Lower lobe of right lung (tissue), 2 donors: ENCODE measurements at regions not wholly inside any gene's neighbourhood (a gene's known extent, or its start where the extent isn't known, plus 50 kb on each side); places are given as distances from the start of the nearest gene placed in this dataset.

Experiments
- ATAC-seq, 2 donors: fragments of 200-7000 bp; cut with Tn5 transposase; one replicate each; pipeline ENCODE4 v1.9.1; 2020 to 2022; ENCODE audit warnings: mild to moderate bottlenecking in 2 of 2, moderate library complexity in 2 of 2
- DNase-seq: peaks from one replicate; pipeline ENCODE4 v3.0.0-alpha.2; 2020
- H3K27ac ChIP-seq: fragments of 200-600 bp; one replicate; pipeline ENCODE4 v1.8.0; 2022
- H3K27me3 ChIP-seq: fragments of 200-600 bp; one replicate; pipeline ENCODE4 v1.8.0; 2022; ENCODE audit warnings: low read depth
- H3K36me3 ChIP-seq: fragments of 200-600 bp; one replicate; pipeline ENCODE4 v1.8.0; 2022; ENCODE audit warnings: mild to moderate bottlenecking
- H3K4me1 ChIP-seq: fragments of 200-600 bp; one replicate; pipeline ENCODE4 v1.8.0; 2022
- H3K4me3 ChIP-seq: fragments of 200-600 bp; one replicate; pipeline ENCODE4 v1.8.0; 2022; ENCODE audit warnings: mild to moderate bottlenecking
- H3K9me3 ChIP-seq: fragments of 200-600 bp; one replicate; pipeline ENCODE4 v1.8.0; 2022
- CTCF ChIP-seq: fragments of 200-600 bp; IDR thresholded peaks from one replicate; pipeline ENCODE4 v1.8.0; 2022; ENCODE audit warnings: antibody characterized with exemption, mild to moderate bottlenecking
- intact Hi-C: fragments of 100-400 bp; cut with DNase I; formaldehyde crosslinking; loops from one replicate; pipeline ENCODE4 v1.11.0; 2022
- donor health status: DM: no; HTN: yes; CAD: no; lungs with severe emphysema.

GRCh38 chr5:86320266-86320665 is 297.5 kb upstream of the COX7C start:
- Histone ChIP-seq H3K4me3 (no peak overlapping the region), H3K36me3 (no peaks in the 10 kb centered on the region), H3K27me3 (no peaks in the 10 kb centered on the region), H3K27ac (no peak overlapping the region), H3K9me3 (no peaks in the 10 kb centered on the region), H3K4me1 (no peaks in the 10 kb centered on the region)
- TF ChIP-seq CTCF = no peak
- no peak for ATAC-seq
- intact Hi-C loops = no loop called here
- no peak for DNase-seq

GRCh38 chr5:86329318-86329717 is 288.4 kb upstream of the COX7C start:
- no peak for TF ChIP-seq CTCF
- no peaks in the 10 kb centered on the region for H3K4me1 ChIP-seq
- no peaks in the 10 kb centered on the region for H3K9me3 ChIP-seq
- H3K27me3 ChIP-seq = no peaks in the 10 kb centered on the region
- intact Hi-C loops = no loop called here
- no peak for DNase-seq
- no peaks in the 10 kb centered on the region for H3K36me3 ChIP-seq
- H3K27ac ChIP-seq = no peak overlapping the region
- no peak for ATAC-seq
- H3K4me3 ChIP-seq = no peak overlapping the region

DNA sequence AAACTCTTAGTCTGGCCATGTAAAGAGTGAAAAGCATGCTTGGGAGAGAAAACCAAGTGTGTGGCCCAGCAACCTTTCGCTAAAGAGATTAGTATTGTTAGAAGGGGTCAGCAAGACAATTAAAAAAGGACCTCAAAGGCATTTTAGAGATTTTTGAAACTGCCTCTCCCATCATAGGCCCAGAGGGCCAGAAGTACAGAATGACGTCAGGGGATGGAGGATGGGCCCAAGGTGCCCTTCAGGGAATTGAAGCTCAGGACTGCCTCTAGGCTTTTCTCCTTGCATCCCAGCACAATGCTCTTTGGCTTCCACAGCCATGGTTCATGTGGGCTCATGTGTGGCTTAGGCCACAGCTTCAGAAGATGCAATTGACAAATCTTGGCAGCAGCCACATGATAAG is 287.0 kb upstream of the COX7C start:
- intact Hi-C loops = no loop called here
- Histone ChIP-seq H3K27me3 (no peaks in the 10 kb centered on the region), H3K9me3 (no peaks in the 10 kb centered on the region), H3K4me1 (no peaks in the 10 kb centered on the region), H3K4me3 (no peak overlapping the region), H3K36me3 (no peaks in the 10 kb centered on the region), H3K27ac (no peak overlapping the region)
- ATAC-seq = no peak
- no peak for DNase-seq
- TF ChIP-seq CTCF = no peak

DNA sequence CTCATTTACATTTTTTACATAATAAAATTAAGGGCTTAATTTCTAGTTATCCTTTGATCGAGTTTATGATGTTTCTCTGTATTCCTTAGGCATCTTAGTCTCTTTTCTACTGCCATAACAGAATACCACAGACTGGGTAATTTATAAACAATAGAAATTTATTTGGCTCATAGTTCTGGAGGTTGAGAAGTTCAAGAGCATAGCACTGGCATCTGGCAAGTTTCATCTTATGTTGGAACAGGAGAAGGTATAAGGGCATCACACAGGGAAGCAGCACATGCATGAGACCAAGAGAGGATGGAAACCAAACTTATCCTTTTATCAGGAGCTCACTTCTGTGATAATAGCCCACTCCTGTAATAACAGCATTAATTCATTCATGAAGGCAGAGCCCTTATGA is 284.9 kb upstream of the COX7C start:
- no peak overlapping the region for H3K4me3 ChIP-seq
- H3K27me3 ChIP-seq = no peaks in the 10 kb centered on the region
- intact Hi-C loops = no loop called here
- no peaks in the 10 kb centered on the region for H3K9me3 ChIP-seq
- ATAC-seq (no peak), DNase-seq (no peak)
- no peak overlapping the region for H3K27ac ChIP-seq
- H3K36me3 ChIP-seq = no peaks in the 10 kb centered on the region
- no peaks in the 10 kb centered on the region for H3K4me1 ChIP-seq
- TF ChIP-seq CTCF = no peak

- no peak overlapping the region for H3K4me3 ChIP-seq
Observed at GRCh38 chr5:86337667-86338460, 279.9 kb upstream of the COX7C start.

More at GRCh38 chr5:86337667-86338460, 279.9 kb upstream of the COX7C start:
- no peaks in the 10 kb centered on the region for H3K36me3 ChIP-seq
- H3K27ac ChIP-seq = no peak overlapping the region
- no peaks in the 10 kb centered on the region for H3K4me1 ChIP-seq
- intact Hi-C loops = no loop called here
- no peaks in the 10 kb centered on the region for H3K27me3 ChIP-seq
- ATAC-seq (peak in 1 of 2 donors; percentile 37), DNase-seq (no peak)
- no peaks in the 10 kb centered on the region for H3K9me3 ChIP-seq
- no peak for TF ChIP-seq CTCF
